ENCODE measurements at regions not wholly inside any gene's neighbourhood (a gene's known extent, or its start where the extent isn't known, plus 50 kb on each side); places are given as distances from the start of the nearest gene placed in this dataset.
A peak's percentile ranks its signal among the peaks of the same experiment; 100 is the strongest.

- no peak for DNase-seq
- Histone ChIP-seq H3K27ac (no peak overlapping the region), H3K9me3 (no peaks in the 10 kb centered on the region), H3K27me3 (no peaks in the 10 kb centered on the region), H3K4me1 (peaks cover 0 to 2% (median 0%) of the 10 kb centered on the region in 4 donors), H3K4me3 (no peak overlapping the region), H3K36me3 (no peaks in the 10 kb centered on the region)
- 92 to 93% methylated on average over 4 of the region's 4 CpGs for WGBS, 2 donors
- intact Hi-C loops (cut with DNase I) = no loop called here
- TF ChIP-seq POLR2AphosphoS5 (IDR thresholded peaks at IDR 0.05) = no peak
- no peak for TF ChIP-seq CTCF (IDR thresholded peaks at IDR 0.05)
- TF ChIP-seq EP300 (IDR thresholded peaks at IDR 0.05) = no peak
- TF ChIP-seq POLR2A (IDR thresholded peaks at IDR 0.05) = no peak
Measured at GRCh38 chr7:81120111-81120510, 201.3 kb upstream of the SEMA3C start.

DNA sequence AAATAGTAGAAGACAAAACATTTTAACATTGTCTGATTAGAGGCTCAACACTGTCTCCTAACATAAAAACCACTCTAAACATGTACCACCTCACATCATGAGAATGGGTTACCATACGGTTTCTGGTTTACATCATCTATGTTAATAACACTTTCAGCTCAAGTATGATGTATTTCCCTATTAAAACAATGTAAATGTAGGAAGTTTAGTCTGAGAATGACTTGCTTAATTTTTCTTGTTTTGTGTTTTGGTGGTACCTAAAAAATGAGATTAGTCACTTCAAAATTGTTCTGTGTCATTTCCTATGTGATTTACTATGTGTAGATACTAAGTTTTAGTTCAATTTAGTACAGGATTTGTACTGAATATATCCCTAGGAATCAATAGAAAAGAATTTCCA is 195.8 kb upstream of the SEMA3C start:
- WGBS, 2 donors = 90 to 91% methylated on average over 1 of the region's 1 CpG
- no peak overlapping the region for H3K4me3 ChIP-seq
- peak overlapping the region in 1 of 4 donors; percentile 6 for H3K27ac ChIP-seq
- TF ChIP-seq POLR2AphosphoS5 (IDR thresholded peaks at IDR 0.05) (no peak), CTCF (IDR thresholded peaks at IDR 0.05) (no peak), POLR2A (IDR thresholded peaks at IDR 0.05) (no peak), EP300 (IDR thresholded peaks at IDR 0.05) (no peak)
- no peaks in the 10 kb centered on the region for H3K27me3 ChIP-seq
- H3K36me3 ChIP-seq = no peaks in the 10 kb centered on the region
- peaks cover 0 to 51% (median 26%) of the 10 kb centered on the region in 4 donors for H3K4me1 ChIP-seq
- intact Hi-C loops (cut with DNase I) = loop anchor here (5.0 to 10.0 kb wide), 3 partner anchors 132 to 390 kb away; no protein-coding TSS in a partner anchor
- DNase-seq = no peak
- no peaks in the 10 kb centered on the region for H3K9me3 ChIP-seq

DNA sequence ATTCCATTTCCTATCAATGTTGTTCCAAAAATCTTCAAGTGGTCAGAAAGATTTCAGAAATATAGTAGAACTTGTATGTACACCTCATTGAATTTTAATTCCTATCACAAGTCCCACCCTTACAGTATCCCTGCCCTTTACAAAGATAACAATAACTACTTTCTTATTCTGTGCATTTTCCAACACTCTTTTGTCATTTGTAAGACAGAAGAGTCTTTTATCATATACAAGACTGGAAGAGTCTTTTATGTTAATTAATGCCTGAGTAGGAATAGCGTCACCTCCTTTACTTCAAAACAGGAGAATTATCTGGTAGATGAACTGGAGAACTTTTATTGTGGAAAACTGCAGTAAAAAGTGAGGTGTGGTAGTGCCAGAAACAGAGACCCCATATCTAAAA is 193.9 kb upstream of the SEMA3C start:
- no peak overlapping the region for H3K4me3 ChIP-seq
- no peak for TF ChIP-seq POLR2A (IDR thresholded peaks at IDR 0.05)
- no peak for TF ChIP-seq POLR2AphosphoS5 (IDR thresholded peaks at IDR 0.05)
- H3K9me3 ChIP-seq = no peaks in the 10 kb centered on the region
- DNase-seq = no peak
- 89 to 93% methylated on average over 1 of the region's 1 CpG for WGBS, 2 donors
- no peaks in the 10 kb centered on the region for H3K36me3 ChIP-seq
- peak overlapping the region in 3 of 4 donors; percentile 60 to 74 (median 74) for H3K27ac ChIP-seq
- intact Hi-C loops (cut with DNase I) = loop anchor here (5.0 to 10.0 kb wide), 3 partner anchors 130 to 388 kb away; no protein-coding TSS in a partner anchor
- no peaks in the 10 kb centered on the region for H3K27me3 ChIP-seq
- H3K4me1 ChIP-seq = peaks cover 0 to 54% (median 26%) of the 10 kb centered on the region in 4 donors

DNA sequence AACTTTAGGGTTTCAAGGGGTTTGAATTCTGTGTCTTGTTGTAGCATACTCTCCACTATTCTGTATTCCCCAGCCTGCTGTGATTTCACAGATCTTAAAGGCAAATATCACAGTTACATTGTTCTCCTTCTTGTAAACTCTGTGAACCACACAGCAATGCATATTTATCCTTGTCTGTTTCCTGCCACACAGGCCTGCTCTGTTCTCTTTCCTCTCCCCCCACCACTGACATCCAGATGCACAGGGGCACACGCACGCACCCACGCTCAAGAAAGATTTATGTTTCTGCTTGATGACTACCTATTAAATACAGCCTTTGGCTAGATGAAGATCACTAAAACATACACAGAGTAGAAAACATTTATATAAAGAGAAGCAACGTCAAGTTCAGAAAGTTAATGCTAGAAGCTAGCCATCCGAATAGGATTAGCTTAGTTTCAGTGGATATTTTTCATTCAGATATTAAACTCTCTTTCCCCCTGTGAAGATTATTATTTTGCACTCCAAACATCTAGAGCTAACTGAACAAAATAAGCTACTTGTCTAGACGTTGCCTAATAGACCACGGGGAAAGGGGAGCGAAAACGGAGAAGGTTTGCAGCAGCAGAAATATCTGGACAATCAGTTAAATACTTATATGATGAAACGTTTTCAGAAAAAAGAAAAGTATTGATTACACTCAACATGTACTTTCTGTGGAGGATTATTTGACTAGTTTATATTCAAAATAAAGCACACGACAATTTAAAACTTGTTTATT is 193.1 kb upstream of the SEMA3C start:
- Histone ChIP-seq H3K27me3 (no peaks in the 10 kb centered on the region), H3K4me3 (peak overlapping the region in 2 of 4 donors; percentile 3 to 13), H3K4me1 (peaks cover 0 to 54% (median 26%) of the 10 kb centered on the region in 4 donors), H3K36me3 (no peaks in the 10 kb centered on the region), H3K9me3 (no peaks in the 10 kb centered on the region), H3K27ac (peak overlapping the region in 3 of 4 donors; percentile 60 to 74 (median 74))
- peak; percentile 71 for DNase-seq
- 45 to 75% methylated on average over 11 of the region's 11 CpGs for WGBS, 2 donors
- intact Hi-C loops (cut with DNase I) = loop anchor here (5.0 to 10.0 kb wide), 3 partner anchors 130 to 387 kb away; no protein-coding TSS in a partner anchor
- TF ChIP-seq EP300 (IDR thresholded peaks at IDR 0.05) = peak in 3 of 4 donors; percentile 43 to 57 (median 51)
- no peak for TF ChIP-seq CTCF (IDR thresholded peaks at IDR 0.05)
- no peak for TF ChIP-seq POLR2A (IDR thresholded peaks at IDR 0.05)
- TF ChIP-seq POLR2AphosphoS5 (IDR thresholded peaks at IDR 0.05) = peak; percentile 45 to 87 (median 74)

DNA sequence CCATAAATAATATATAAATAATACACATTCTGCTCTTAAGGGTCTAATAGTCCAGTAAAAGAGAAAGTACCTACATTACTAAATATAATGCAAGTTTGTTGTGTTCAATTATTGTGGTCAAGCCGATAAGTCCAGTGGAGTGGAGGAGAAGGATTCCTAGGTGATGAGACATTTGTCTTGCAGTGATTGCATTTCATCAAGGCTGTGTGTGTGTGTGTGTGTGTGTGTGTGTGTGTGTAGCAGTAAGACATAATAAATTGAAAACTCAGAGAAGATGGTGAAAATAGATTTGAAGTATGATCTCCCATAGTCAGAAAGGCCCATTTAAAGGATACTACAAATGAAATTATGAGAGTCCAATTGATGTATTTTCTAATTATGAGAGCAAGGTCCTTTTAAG is 192.5 kb upstream of the SEMA3C start:
- Histone ChIP-seq H3K4me3 (no peak overlapping the region), H3K27me3 (no peaks in the 10 kb centered on the region), H3K36me3 (no peaks in the 10 kb centered on the region), H3K4me1 (peaks cover 0 to 54% (median 26%) of the 10 kb centered on the region in 4 donors), H3K9me3 (no peaks in the 10 kb centered on the region), H3K27ac (peak overlapping the region in 3 of 4 donors; percentile 60 to 74 (median 74))
- 75 to 89% methylated on average over 1 of the region's 1 CpG for WGBS, 2 donors
- no peak for DNase-seq
- intact Hi-C loops (cut with DNase I) = loop anchor here (5.0 to 10.0 kb wide), 3 partner anchors 129 to 387 kb away; no protein-coding TSS in a partner anchor
- no peak for TF ChIP-seq POLR2AphosphoS5 (IDR thresholded peaks at IDR 0.05)

All from sigmoid colon (tissue), 6 donors.